Stomach smooth muscle (tissue), 2 donors: ENCODE measurements at regions not wholly inside any gene's neighbourhood (a gene's known extent, or its start where the extent isn't known, plus 50 kb on each side); places are given as distances from the start of the nearest gene placed in this dataset.

ENCODE experiments used
- H3K27ac ChIP-seq: one replicate; pipeline ENCODE4 v1.7.0; 2013; ENCODE audit warnings: mild to moderate bottlenecking, low read length, inconsistent platforms
- H3K27me3 ChIP-seq, 2 donors: one replicate each; pipeline ENCODE4 v1.7.0; 2013; ENCODE audit warnings: low read length in 2 of 2; ENCODE audit not compliant: insufficient read depth in 2 of 2, control insufficient read depth in 1 of 2
- H3K36me3 ChIP-seq, 2 donors: one replicate each; pipeline ENCODE4 v1.7.0; 2013; ENCODE audit warnings: low read length in 2 of 2; ENCODE audit not compliant: control insufficient read depth in 2 of 2, insufficient read depth in 2 of 2
- H3K4me1 ChIP-seq: one replicate; pipeline ENCODE4 v1.7.0; 2013; ENCODE audit warnings: low read length; ENCODE audit not compliant: control insufficient read depth, insufficient read depth
- H3K4me3 ChIP-seq, 2 donors: one replicate each; pipeline ENCODE4 v1.7.0; 2013; ENCODE audit warnings: low read length in 2 of 2
- H3K9ac ChIP-seq, 2 donors: one replicate each; pipeline ENCODE4 v1.7.0; 2013; ENCODE audit warnings: low read length in 2 of 2, mild to moderate bottlenecking in 1 of 2
- H3K9me3 ChIP-seq, 2 donors: one replicate each; pipeline ENCODE4 v1.7.0; 2013; ENCODE audit warnings: low read length in 2 of 2; ENCODE audit not compliant: control insufficient read depth in 2 of 2
- donor health status: healthy.
- donor health status: Pancreatic carcinoma.

DNA sequence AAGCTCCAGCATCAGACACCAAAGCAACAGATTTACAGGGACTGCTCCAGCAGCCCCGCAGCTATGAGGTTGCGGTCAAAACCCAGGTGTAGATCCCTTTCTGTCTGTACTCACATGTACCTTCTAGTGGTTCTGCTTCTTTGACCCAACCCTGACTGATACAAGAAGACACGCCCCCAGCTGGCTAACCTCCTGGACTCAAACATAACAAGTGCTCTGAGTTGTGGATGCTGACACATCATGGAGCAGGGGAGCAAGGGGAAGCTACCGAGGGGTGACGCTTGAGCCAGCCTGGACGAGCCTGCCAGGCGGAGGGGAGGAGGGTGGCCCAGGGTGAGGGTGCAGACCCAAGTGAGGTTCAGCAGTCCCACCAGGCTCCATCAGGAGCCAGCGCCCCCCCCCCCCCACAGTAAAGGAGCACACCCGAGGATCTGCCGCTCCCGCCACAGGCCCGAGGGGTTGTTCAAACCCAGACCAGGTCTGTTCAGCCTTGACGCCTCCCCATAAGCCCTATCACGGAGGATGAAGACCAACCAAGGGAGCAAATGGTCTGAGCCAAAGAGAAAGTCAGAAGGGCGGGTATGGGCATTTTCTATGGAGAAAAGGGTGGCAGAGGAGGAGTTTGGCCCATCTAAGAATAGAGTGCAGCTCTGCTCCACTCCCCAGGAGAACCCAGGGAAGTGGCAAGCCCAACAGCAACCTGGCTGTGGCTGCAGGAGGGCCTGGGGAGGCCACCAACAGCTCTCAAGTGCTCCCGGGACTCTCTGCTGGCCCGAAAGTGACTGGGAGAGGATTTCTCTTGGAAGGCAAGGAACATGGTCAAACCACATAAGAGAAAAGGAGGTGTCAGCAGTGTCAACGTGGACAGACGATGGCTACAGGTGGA lies 229.4 kb downstream of the BCL11B start:
- H3K27ac ChIP-seq, result no peak overlapping the region
- H3K9ac ChIP-seq, result no peak overlapping the region
- no peaks in the 10 kb centered on the region for H3K27me3 ChIP-seq
- H3K9me3 ChIP-seq, result peaks cover 0 to 10% of the 10 kb centered on the region in 2 donors
- no peak overlapping the region for H3K4me3 ChIP-seq
- no peaks in the 10 kb centered on the region for H3K36me3 ChIP-seq
- H3K4me1 ChIP-seq, result peaks cover 4% of the 10 kb centered on the region

DNA sequence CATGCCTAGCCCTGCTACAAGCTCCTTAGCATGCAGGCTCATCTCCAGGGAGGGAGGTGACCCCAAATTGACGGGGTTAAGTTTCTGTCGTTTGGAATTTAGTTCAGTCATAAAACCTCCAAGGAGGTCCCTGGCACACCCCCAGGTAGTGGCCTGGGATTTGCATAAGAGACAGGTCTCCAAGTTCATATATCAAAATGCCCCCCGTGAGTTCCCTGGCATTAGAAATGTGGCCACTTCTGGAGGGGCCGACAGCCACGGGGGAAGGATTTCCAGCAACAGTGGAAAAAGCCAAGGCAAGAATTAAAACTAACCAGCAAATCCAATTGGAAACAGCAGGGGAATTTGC lies 228.8 kb downstream of the BCL11B start:
- no peaks in the 10 kb centered on the region for H3K4me1 ChIP-seq
- no peaks in the 10 kb centered on the region for H3K27me3 ChIP-seq
- H3K4me3 ChIP-seq, result no peak overlapping the region
- no peak overlapping the region for H3K27ac ChIP-seq
- H3K36me3 ChIP-seq, result no peaks in the 10 kb centered on the region
- H3K9ac ChIP-seq, result no peak overlapping the region
- H3K9me3 ChIP-seq, result peaks cover 0 to 10% of the 10 kb centered on the region in 2 donors

DNA sequence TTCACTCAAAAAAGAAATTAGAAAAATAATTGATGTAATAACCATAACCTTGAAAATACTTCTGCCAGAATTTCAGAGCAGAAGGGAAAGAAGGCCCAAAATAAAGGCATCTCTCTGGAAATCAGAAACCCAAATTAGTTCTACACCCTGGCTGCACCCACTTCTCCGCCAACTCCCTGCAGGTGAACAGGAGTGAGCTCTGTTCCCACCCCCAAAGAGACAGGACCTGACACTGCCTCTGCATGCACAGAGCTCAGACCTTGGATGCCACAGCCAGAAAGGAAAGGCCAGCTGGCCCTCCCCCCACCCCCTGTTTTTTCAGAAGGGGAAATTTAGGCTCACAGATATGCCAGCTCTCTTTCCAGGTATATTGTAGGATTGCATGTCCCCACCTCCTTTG lies 228.2 kb downstream of the BCL11B start:
- Histone ChIP-seq H3K27ac (no peak overlapping the region), H3K27me3 (no peaks in the 10 kb centered on the region), H3K4me3 (no peak overlapping the region), H3K36me3 (no peaks in the 10 kb centered on the region), H3K9me3 (peaks cover 0 to 10% of the 10 kb centered on the region in 2 donors), H3K4me1 (no peaks in the 10 kb centered on the region), H3K9ac (no peak overlapping the region)

DNA sequence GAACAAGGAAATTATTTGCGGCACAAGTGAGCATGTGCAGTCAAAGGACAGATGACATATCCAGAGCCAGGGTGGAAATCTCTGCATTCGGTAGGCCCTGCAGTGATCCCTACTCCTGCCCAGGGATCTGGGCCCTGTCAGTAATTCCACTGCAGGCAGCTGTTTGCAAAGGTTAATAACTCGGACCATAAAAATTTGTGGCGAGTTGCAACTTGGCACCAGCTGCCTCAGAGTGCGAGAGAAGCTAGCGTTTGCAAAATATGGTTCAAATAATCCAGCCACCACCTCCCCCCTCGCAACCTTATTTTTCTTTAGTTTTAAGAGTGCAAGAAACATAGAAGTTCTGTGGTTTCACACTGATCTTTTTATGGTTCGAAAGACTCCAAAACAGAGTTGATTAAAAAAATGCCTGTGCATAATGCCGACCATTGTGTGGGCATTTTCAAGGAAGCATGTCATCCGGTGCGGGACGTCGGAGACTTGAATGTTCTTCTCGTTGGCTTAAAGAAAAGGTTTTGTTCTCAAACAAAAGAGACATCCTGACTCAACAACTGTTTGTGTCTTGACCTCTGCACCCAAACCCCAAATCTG lies 224.5 kb downstream of the BCL11B start:
- H3K4me3 ChIP-seq, result no peak overlapping the region
- no peaks in the 10 kb centered on the region for H3K36me3 ChIP-seq
- H3K9me3 ChIP-seq, result peaks cover 5 to 10% of the 10 kb centered on the region in 2 donors
- no peaks in the 10 kb centered on the region for H3K4me1 ChIP-seq
- H3K9ac ChIP-seq, result no peak overlapping the region
- H3K27ac ChIP-seq, result no peak overlapping the region
- no peaks in the 10 kb centered on the region for H3K27me3 ChIP-seq

DNA sequence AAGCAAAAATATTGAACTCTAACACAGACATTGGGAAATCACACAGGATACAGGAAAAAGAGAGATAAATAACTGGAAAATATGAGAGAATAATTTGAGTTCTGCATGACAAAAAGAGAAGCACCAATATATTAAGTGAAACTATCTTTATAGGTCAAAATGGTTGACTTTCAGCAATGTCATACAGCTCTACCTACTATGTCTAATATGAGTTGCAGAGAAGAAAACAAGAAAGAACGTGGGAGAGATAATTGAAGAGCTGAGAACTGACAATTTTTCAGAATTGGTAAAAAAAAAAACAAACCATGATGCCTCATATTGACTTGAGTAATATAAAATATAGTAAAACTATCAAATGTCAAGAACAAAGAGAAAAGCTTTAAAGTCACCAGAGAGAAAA lies 221.7 kb downstream of the BCL11B start:
- H3K36me3 ChIP-seq, result no peaks in the 10 kb centered on the region
- peaks cover 6 to 8% of the 10 kb centered on the region in 2 donors for H3K9me3 ChIP-seq
- H3K9ac ChIP-seq, result no peak overlapping the region
- H3K4me3 ChIP-seq, result no peak overlapping the region
- no peaks in the 10 kb centered on the region for H3K27me3 ChIP-seq
- H3K27ac ChIP-seq, result no peak overlapping the region
- no peaks in the 10 kb centered on the region for H3K4me1 ChIP-seq

DNA sequence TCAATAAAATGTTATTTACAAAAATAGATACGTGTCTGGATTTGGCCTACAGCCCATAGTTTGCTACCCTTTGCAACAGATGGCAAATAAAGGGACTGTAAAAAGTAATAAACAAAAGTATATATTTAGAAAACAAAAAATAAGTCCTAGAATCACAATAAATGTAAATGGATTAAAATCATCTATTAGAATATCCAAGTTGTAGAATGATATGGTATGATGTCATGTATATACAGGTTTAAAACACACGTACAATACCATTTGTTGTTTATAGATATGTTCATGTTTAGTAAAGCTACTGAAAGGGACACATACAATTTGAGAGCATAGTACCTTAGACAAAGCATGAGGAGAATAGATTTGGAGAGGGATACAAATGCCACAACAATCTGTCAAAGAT lies 219.5 kb downstream of the BCL11B start:
- H3K27me3 ChIP-seq, result no peaks in the 10 kb centered on the region
- H3K9ac ChIP-seq, result no peak overlapping the region
- peaks cover 3 to 9% of the 10 kb centered on the region in 2 donors for H3K9me3 ChIP-seq
- H3K4me1 ChIP-seq, result no peaks in the 10 kb centered on the region
- no peak overlapping the region for H3K27ac ChIP-seq
- no peak overlapping the region for H3K4me3 ChIP-seq
- H3K36me3 ChIP-seq, result no peaks in the 10 kb centered on the region

DNA sequence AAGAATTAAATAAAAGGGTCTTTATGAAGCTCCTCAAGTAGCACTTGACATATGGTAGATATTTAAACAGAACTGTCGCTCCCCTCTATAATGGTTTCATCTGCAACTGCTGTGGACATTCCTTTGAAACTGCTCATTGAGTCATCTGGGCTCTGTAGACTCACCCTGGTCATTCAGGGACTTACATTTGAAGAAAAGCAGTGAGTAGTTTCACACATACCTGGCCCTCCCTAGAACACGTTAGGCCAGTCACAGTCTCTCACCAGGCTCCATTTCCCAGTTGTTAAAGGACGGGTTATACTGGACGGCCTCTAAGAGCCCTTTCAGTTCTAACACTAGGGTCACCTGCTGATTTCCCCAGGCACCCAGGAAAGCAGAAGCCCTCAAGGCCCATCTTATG lies 217.0 kb downstream of the BCL11B start:
- Histone ChIP-seq H3K27me3 (no peaks in the 10 kb centered on the region), H3K9me3 (peaks cover 3 to 9% of the 10 kb centered on the region in 2 donors), H3K9ac (no peak overlapping the region), H3K4me3 (no peak overlapping the region), H3K4me1 (no peaks in the 10 kb centered on the region), H3K36me3 (no peaks in the 10 kb centered on the region), H3K27ac (no peak overlapping the region)

DNA sequence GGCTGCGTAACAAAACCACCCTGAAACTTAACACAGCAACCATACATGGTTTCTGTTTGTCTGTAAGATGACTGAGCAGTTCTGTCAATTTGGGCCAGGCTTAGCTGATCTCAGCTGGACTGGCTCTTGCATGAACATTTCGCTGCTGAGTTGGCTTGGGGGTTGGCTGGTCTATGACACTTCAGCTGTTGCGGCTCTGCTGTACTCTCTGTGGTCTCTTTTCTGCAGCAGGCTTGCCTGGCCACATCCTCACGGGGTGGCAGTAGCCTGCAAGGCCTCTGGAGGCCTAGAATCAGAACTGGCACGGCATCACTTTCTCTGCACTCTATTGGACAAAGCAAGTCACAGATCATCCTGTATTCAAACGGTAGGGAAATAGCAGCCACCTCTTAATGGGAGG lies 216.2 kb downstream of the BCL11B start:
- Histone ChIP-seq H3K9me3 (peaks cover 3 to 7% of the 10 kb centered on the region in 2 donors), H3K4me1 (no peaks in the 10 kb centered on the region), H3K36me3 (no peaks in the 10 kb centered on the region), H3K4me3 (no peak overlapping the region), H3K27ac (no peak overlapping the region), H3K27me3 (no peaks in the 10 kb centered on the region), H3K9ac (no peak overlapping the region)

DNA sequence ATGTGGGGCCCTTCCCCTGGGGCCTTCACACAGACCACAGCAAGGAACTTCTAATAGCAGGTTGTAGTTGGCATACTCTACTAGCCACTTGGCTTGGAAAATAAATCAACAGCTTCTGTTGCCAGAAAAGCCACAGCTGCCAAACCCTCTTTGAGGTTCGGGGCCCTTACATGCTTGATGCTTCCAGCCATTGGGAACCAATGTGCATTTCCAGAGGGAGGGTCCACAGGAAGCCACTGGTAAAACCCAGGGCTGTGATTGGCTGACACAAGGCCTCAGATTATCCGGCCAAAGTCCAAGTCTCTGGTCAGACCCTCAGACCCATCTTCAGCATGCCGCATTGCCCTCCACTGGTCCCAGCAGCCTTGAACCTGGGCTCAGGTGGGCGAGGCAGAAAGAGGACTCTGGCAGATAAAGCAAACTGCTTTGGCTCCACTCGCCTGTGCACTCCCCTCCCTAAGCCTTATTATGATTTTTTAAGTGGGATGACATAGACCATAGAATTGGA lies 214.4 kb downstream of the BCL11B start:
- Histone ChIP-seq H3K4me3 (no peak overlapping the region), H3K9ac (no peak overlapping the region), H3K27ac (no peak overlapping the region), H3K27me3 (peaks cover 0 to 3% of the 10 kb centered on the region in 2 donors), H3K4me1 (no peaks in the 10 kb centered on the region), H3K9me3 (peaks cover 3 to 5% of the 10 kb centered on the region in 2 donors), H3K36me3 (no peaks in the 10 kb centered on the region)

DNA sequence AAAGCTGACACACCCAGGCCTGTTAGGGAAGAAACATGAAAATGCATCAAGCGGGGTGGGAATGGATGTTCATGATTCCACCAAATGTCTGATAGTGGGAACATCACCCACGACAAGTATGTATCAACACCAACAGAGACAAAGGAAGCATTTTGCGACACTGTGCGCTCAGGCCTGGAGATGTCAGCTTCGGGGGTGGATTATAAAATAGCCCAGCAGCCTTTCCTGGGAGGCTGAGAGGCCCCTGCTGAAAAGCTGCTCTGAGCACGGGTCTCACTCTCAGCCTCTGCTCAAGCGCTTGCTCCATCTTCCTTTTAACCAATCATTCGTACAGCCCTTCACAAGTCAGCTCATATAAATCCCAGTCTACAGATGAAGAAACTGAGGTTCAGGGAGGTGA lies 213.5 kb downstream of the BCL11B start:
- no peaks in the 10 kb centered on the region for H3K4me1 ChIP-seq
- no peaks in the 10 kb centered on the region for H3K36me3 ChIP-seq
- H3K9me3 ChIP-seq, result peaks cover 0 to 3% of the 10 kb centered on the region in 2 donors

DNA sequence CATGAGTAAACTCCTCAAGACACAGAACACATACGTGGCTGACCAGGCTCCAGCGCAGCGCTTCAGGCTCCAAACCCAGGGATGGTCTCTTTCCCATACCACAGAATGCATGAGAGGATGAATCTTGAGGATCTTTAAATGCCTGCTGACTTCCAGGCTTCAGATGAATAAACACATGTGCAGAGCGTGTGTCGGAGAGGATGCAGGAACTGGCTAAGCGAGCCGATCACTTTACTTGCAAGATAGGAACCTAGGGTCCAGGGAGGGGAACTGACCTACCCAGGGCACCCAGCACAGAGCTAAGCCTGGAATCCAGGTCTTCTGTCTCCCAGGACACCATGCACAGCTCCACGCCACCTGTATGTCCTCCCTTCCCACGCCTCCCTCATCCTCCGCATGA lies 209.8 kb downstream of the BCL11B start:
- Histone ChIP-seq H3K36me3 (no peaks in the 10 kb centered on the region), H3K4me1 (no peaks in the 10 kb centered on the region), H3K4me3 (no peak overlapping the region), H3K9ac (no peak overlapping the region), H3K9me3 (peaks cover 0 to 4% of the 10 kb centered on the region in 2 donors), H3K27me3 (peaks cover 0 to 5% of the 10 kb centered on the region in 2 donors), H3K27ac (no peak overlapping the region)

More for the DNA sequence above, 213.5 kb downstream of the BCL11B start:
- Histone ChIP-seq H3K9ac (no peak overlapping the region), H3K27ac (no peak overlapping the region), H3K4me3 (no peak overlapping the region), H3K27me3 (peaks cover 0 to 3% of the 10 kb centered on the region in 2 donors)
